H9 (cell line): ENCODE measurements at regions not wholly inside any gene's neighbourhood (a gene's known extent, or its start where the extent isn't known, plus 50 kb on each side); places are given as distances from the start of the nearest gene placed in this dataset.

Experiments used
- DNase-seq: peaks from one replicate; pipeline ENCODE4 v3.0.0-alpha.2; 2017
- H2AFZ ChIP-seq: one replicate; pipeline ENCODE4 v1.6.1; 2013; ENCODE audit warnings: mild to moderate bottlenecking, low read length, control low read depth, moderate library complexity
- H2AK5ac ChIP-seq: 2 replicates; pipeline ENCODE4 v1.6.1; 2013; ENCODE audit warnings: low read length, control low read depth, mixed read lengths; ENCODE audit not compliant: insufficient read length
- H2BK120ac ChIP-seq: one replicate; pipeline ENCODE4 v1.6.1; 2013; ENCODE audit warnings: low read depth, mild to moderate bottlenecking, low read length, control low read depth, inconsistent platforms; ENCODE audit not compliant: poor library complexity, severe bottlenecking
- H2BK12ac ChIP-seq: 2 replicates; pipeline ENCODE4 v1.6.1; 2013; ENCODE audit warnings: low read length, control low read depth, mixed read lengths, low read depth; ENCODE audit not compliant: insufficient read length
- H2BK15ac ChIP-seq: 2 replicates; pipeline ENCODE4 v1.6.1; 2013; ENCODE audit warnings: low read depth, low read length, control low read depth
- H2BK20ac ChIP-seq: one replicate; pipeline ENCODE4 v1.6.1; 2013; ENCODE audit warnings: low read depth, mild to moderate bottlenecking, low read length, control low read depth, inconsistent platforms; ENCODE audit not compliant: poor library complexity, severe bottlenecking
- H2BK5ac ChIP-seq: 2 replicates; pipeline ENCODE4 v1.6.1; 2013; ENCODE audit warnings: low read length, control low read depth, mixed read lengths; ENCODE audit not compliant: insufficient read length
- H3K14ac ChIP-seq: 2 replicates; pipeline ENCODE4 v1.6.1; 2013; ENCODE audit warnings: low read length, control low read depth; ENCODE audit not compliant: insufficient read depth
- H3K18ac ChIP-seq: 2 replicates; pipeline ENCODE4 v1.6.1; 2013; ENCODE audit warnings: low read depth, mild to moderate bottlenecking, mixed read lengths, low read length, control low read depth; ENCODE audit not compliant: insufficient read length
- H3K23ac ChIP-seq: 2 replicates; pipeline ENCODE4 v1.6.1; 2013; ENCODE audit warnings: low read length, control low read depth, mixed read lengths, low read depth; ENCODE audit not compliant: insufficient read length
- H3K23me2 ChIP-seq: 2 replicates; pipeline ENCODE4 v1.6.1; 2013; ENCODE audit warnings: low read depth, mild to moderate bottlenecking, mixed read lengths, low read length, control low read depth; ENCODE audit not compliant: insufficient read length, poor library complexity, severe bottlenecking
- H3K27ac ChIP-seq: 2 replicates; pipeline ENCODE4 v1.5.1; 2013; ENCODE audit warnings: low read length, control low read depth, mixed read lengths, low read depth; ENCODE audit not compliant: insufficient read length
- H3K27me3 ChIP-seq: 2 replicates; pipeline ENCODE4 v1.6.1; 2013; ENCODE audit warnings: low read length, control low read depth, inconsistent platforms; ENCODE audit not compliant: insufficient read depth
- H3K4ac ChIP-seq: 2 replicates; pipeline ENCODE4 v1.6.1; 2013; ENCODE audit warnings: low read depth, mild to moderate bottlenecking, control low read depth, inconsistent platforms, low read length, moderate library complexity
- H3K4me1 ChIP-seq: 2 replicates; pipeline ENCODE4 v1.6.1; 2013; ENCODE audit warnings: low read length, control low read depth, inconsistent platforms; ENCODE audit not compliant: insufficient read depth
- H3K4me2 ChIP-seq: 2 replicates; pipeline ENCODE4 v1.6.1; 2013; ENCODE audit warnings: low read length, control low read depth, mixed read lengths; ENCODE audit not compliant: insufficient read length, insufficient read depth
- H3K56ac ChIP-seq: 2 replicates; pipeline ENCODE4 v1.6.1; 2013; ENCODE audit warnings: low read depth, mild to moderate bottlenecking, mixed read lengths, low read length, control low read depth; ENCODE audit not compliant: insufficient read length
- H3K79me1 ChIP-seq: 2 replicates; pipeline ENCODE4 v1.6.1; 2013; ENCODE audit warnings: low read depth, mild to moderate bottlenecking, moderate library complexity, low read length, control low read depth, inconsistent platforms; ENCODE audit not compliant: insufficient read depth, poor library complexity, severe bottlenecking
- H3K79me2 ChIP-seq: 2 replicates; pipeline ENCODE4 v1.6.1; 2013; ENCODE audit warnings: low read length, control low read depth, inconsistent platforms; ENCODE audit not compliant: insufficient read depth
- H3K9ac ChIP-seq: 2 replicates; pipeline ENCODE4 v1.6.1; 2013; ENCODE audit warnings: low read length, control low read depth, mixed read lengths; ENCODE audit not compliant: insufficient read length; ENCODE audit errors: extremely low read depth
- H3K9me3 ChIP-seq: one replicate; pipeline ENCODE4 v1.6.1; 2013; ENCODE audit warnings: low read depth, low read length, inconsistent platforms; ENCODE audit not compliant: control insufficient read depth
- H3T11ph ChIP-seq: one replicate; pipeline ENCODE4 v1.6.1; 2013; ENCODE audit warnings: mild to moderate bottlenecking, low read length, control low read depth, inconsistent platforms
- H4K20me1 ChIP-seq: one replicate; pipeline ENCODE4 v1.6.1; 2013; ENCODE audit not compliant: control insufficient read depth, insufficient read length, insufficient read depth
- H4K5ac ChIP-seq: 2 replicates; pipeline ENCODE4 v1.6.1; 2013; ENCODE audit warnings: low read depth, mild to moderate bottlenecking, mixed read lengths, low read length, control low read depth; ENCODE audit not compliant: insufficient read length
- H4K8ac ChIP-seq: replicated peaks from 2 replicates; pipeline ENCODE4 v1.6.1; 2013; ENCODE audit warnings: low read length, control low read depth, mixed read lengths, low read depth; ENCODE audit not compliant: insufficient read length
- H4K91ac ChIP-seq: 2 replicates; pipeline ENCODE4 v1.6.1; 2013; ENCODE audit warnings: low read depth, mild to moderate bottlenecking, moderate library complexity, mixed read lengths, low read length, control low read depth; ENCODE audit not compliant: insufficient read length
- H3K27ac Mint-ChIP-seq, 3 experiments: 2 replicates in 2 of 3; 3 replicates in 1 of 3; pipeline ENCODE4 v1.8.0; 2020 to 2021; ENCODE audit warnings: mixed read lengths in 3 of 3, mild to moderate bottlenecking in 1 of 3, moderate library complexity in 1 of 3
- H3K27me3 Mint-ChIP-seq: 2 replicates; pipeline ENCODE4 v1.8.0; 2021; ENCODE audit warnings: low read depth, mild to moderate bottlenecking, moderate library complexity, mixed read lengths
- H3K36me3 Mint-ChIP-seq, 3 experiments: 2 replicates in 2 of 3; 3 replicates in 1 of 3; pipeline ENCODE4 v1.8.0; 2020 to 2021; ENCODE audit warnings: low read depth in 3 of 3, mixed read lengths in 3 of 3; ENCODE audit not compliant: insufficient read depth in 1 of 3
- H3K4me1 Mint-ChIP-seq, 2 experiments: 2 replicates each; pipeline ENCODE4 v1.8.0; 2020; ENCODE audit warnings: mixed read lengths in 2 of 2
- H3K4me3 Mint-ChIP-seq, 2 experiments: 2 replicates in 1 of 2; 3 replicates in 1 of 2; pipeline ENCODE4 v1.8.0; 2020 to 2021; ENCODE audit warnings: mild to moderate bottlenecking in 2 of 2, mixed read lengths in 2 of 2, moderate library complexity in 1 of 2
- H3K9me3 Mint-ChIP-seq, 2 experiments: 2 replicates in 1 of 2; 3 replicates in 1 of 2; pipeline ENCODE4 v1.8.0; 2020; ENCODE audit warnings: mild to moderate bottlenecking in 2 of 2, mixed read lengths in 2 of 2, moderate library complexity in 1 of 2
- WGBS: extraction: QIAGEN DNeasy Blood & Tissue Kit; methylation state at CpG from one replicate; pipeline ENCODE4 v1.1.7; 2013; ENCODE audit warnings: missing lambda C conversion rate, low lambda C conversion rate, mixed read lengths; ENCODE audit not compliant: insufficient read length; ENCODE audit errors: extremely low coverage; 5-methylcytosine and 5-hydroxymethylcytosine counted together
- TF ChIP-seq, protein P1 (sequence below): fragments of 200-600 bp; sonication (generic); conservative IDR thresholded peaks from 3 replicates; pipeline ENCODE4 v1.8.0; 2021; ENCODE audit warnings: antibody characterized with exemption, mild to moderate bottlenecking

GRCh38 chr4:12452291-12452690 is 1023.6 kb upstream of the HS3ST1 start:
- Mint-ChIP-seq H3K36me3 (peaks cover 5 to 21% (median 7%) of the 10 kb centered on the region in 3 experiments), H3K27ac (no peak overlapping the region)

More at GRCh38 chr4:12452291-12452690, 1023.6 kb upstream of the HS3ST1 start:
- no peaks in the 10 kb centered on the region for H3K9me3 ChIP-seq
- Mint-ChIP-seq H3K4me3 (no peak overlapping the region), H3K27me3 (no peaks in the 10 kb centered on the region), H3K9me3 (peaks cover 17 to 18% of the 10 kb centered on the region in 2 experiments), H3K4me1 (no peaks in the 10 kb centered on the region)
- no peak overlapping the region for H3K18ac ChIP-seq
- H4K5ac ChIP-seq: no peak overlapping the region
- DNase-seq: no peak
- H3K4me2 ChIP-seq: no peak overlapping the region
- H2AK5ac ChIP-seq: no peak overlapping the region
- no peak overlapping the region for H4K8ac ChIP-seq
- H3K14ac ChIP-seq: no peak overlapping the region
- H2BK120ac ChIP-seq: no peak overlapping the region
- H3K27me3 ChIP-seq: no peaks in the 10 kb centered on the region
- no peak overlapping the region for H3K4ac ChIP-seq
- no peak overlapping the region for H3T11ph ChIP-seq
- no peak overlapping the region for H3K27ac ChIP-seq
- H2BK15ac ChIP-seq: no peak overlapping the region
- no CpG with 5 or more reads among the region's 3 CpGs for WGBS
- H4K20me1 ChIP-seq: no peaks in the 10 kb centered on the region
- no peak overlapping the region for H4K91ac ChIP-seq
- H2BK5ac ChIP-seq: no peak overlapping the region
- no peak overlapping the region for H2BK20ac ChIP-seq
- H3K79me1 ChIP-seq: no peaks in the 10 kb centered on the region
- no peaks in the 10 kb centered on the region for H3K79me2 ChIP-seq
- no peaks in the 10 kb centered on the region for H3K4me1 ChIP-seq
- H3K23ac ChIP-seq: no peak overlapping the region
- H2AFZ ChIP-seq: no peak overlapping the region
- TF ChIP-seq, protein P1, sequence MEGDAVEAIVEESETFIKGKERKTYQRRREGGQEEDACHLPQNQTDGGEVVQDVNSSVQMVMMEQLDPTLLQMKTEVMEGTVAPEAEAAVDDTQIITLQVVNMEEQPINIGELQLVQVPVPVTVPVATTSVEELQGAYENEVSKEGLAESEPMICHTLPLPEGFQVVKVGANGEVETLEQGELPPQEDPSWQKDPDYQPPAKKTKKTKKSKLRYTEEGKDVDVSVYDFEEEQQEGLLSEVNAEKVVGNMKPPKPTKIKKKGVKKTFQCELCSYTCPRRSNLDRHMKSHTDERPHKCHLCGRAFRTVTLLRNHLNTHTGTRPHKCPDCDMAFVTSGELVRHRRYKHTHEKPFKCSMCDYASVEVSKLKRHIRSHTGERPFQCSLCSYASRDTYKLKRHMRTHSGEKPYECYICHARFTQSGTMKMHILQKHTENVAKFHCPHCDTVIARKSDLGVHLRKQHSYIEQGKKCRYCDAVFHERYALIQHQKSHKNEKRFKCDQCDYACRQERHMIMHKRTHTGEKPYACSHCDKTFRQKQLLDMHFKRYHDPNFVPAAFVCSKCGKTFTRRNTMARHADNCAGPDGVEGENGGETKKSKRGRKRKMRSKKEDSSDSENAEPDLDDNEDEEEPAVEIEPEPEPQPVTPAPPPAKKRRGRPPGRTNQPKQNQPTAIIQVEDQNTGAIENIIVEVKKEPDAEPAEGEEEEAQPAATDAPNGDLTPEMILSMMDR: no peak
- no peaks in the 10 kb centered on the region for H3K23me2 ChIP-seq
- no peak overlapping the region for H3K9ac ChIP-seq
- H3K56ac ChIP-seq: no peak overlapping the region
- H2BK12ac ChIP-seq: no peak overlapping the region
